Activated CD4-positive, alpha-beta T cell treated with anti-CD3 and anti-CD28 coated beads for 24 hours (primary cell): ENCODE measurements at regions not wholly inside any gene's neighbourhood (a gene's known extent, or its start where the extent isn't known, plus 50 kb on each side); places are given as distances from the start of the nearest gene placed in this dataset.

Source experiments
- DNase-seq, 2 donors: peaks; one replicate each; pipeline ENCODE4 v3.0.0-alpha.2; 2020; ENCODE audit warnings: low read depth in 2 of 2

- DNase-seq = no peak
These were observed 296.8 kb downstream of the WDR72 start for GRCh38 chr15:53462651-53463050.

- DNase-seq = no peak
These were observed 297.8 kb downstream of the WDR72 start for GRCh38 chr15:53461677-53462076.

GRCh38 chr15:53458736-53459135 lies 300.7 kb downstream of the WDR72 start:
- DNase-seq = no peak

- no peak for DNase-seq
These were observed 302.0 kb downstream of the WDR72 start for GRCh38 chr15:53457479-53457878.

GRCh38 chr15:53454843-53455721 lies 304.4 kb downstream of the WDR72 start:
- no peak for DNase-seq

- DNase-seq = no peak
These were observed 305.0 kb downstream of the WDR72 start for GRCh38 chr15:53454535-53454842.

GRCh38 chr15:53453253-53454105 lies 306.0 kb downstream of the WDR72 start:
- DNase-seq = no peak

- DNase-seq = no peak
These were observed 311.0 kb downstream of the WDR72 start for GRCh38 chr15:53448232-53449015.

GRCh38 chr15:53447742-53448141 lies 311.7 kb downstream of the WDR72 start:
- DNase-seq = no peak

GRCh38 chr15:53447053-53447574 lies 312.3 kb downstream of the WDR72 start:
- DNase-seq = no peak

GRCh38 chr15:53446376-53446775 lies 313.1 kb downstream of the WDR72 start:
- no peak for DNase-seq

GRCh38 chr15:53445531-53445930 lies 313.9 kb downstream of the WDR72 start:
- DNase-seq = no peak

GRCh38 chr15:53437985-53438841 lies 321.2 kb downstream of the WDR72 start:
- no peak for DNase-seq

GRCh38 chr15:53437366-53437765 lies 322.1 kb downstream of the WDR72 start:
- DNase-seq = no peak

- no peak for DNase-seq
These were observed 325.2 kb downstream of the WDR72 start for GRCh38 chr15:53434174-53434678.

- no peak for DNase-seq
These were observed 343.1 kb downstream of the WDR72 start for GRCh38 chr15:53416219-53416940.

- DNase-seq = no peak
These were observed 345.3 kb downstream of the WDR72 start for GRCh38 chr15:53414167-53414566.

- no peak for DNase-seq
These were observed 346.9 kb downstream of the WDR72 start for GRCh38 chr15:53412542-53412941.

GRCh38 chr15:53404930-53405493 lies 354.5 kb downstream of the WDR72 start:
- no peak for DNase-seq

GRCh38 chr15:53401503-53401902 lies 358.0 kb downstream of the WDR72 start:
- DNase-seq = no peak
